GM21515 (cell line): ENCODE measurements at regions not wholly inside any gene's neighbourhood (a gene's known extent, or its start where the extent isn't known, plus 50 kb on each side); places are given as distances from the start of the nearest gene placed in this dataset.
"Not testable (repeated sequence)": the region's sequence is repeated elsewhere in the genome, so short reads cannot be mapped to it uniquely, and the experiment has no call there.

Source experiments
- ATAC-seq: cut with Tn5 transposase; IDR thresholded peaks from one replicate; pipeline ENCODE4 v1.9.1; 2021; ENCODE audit not compliant: unreplicated experiment

DNA sequence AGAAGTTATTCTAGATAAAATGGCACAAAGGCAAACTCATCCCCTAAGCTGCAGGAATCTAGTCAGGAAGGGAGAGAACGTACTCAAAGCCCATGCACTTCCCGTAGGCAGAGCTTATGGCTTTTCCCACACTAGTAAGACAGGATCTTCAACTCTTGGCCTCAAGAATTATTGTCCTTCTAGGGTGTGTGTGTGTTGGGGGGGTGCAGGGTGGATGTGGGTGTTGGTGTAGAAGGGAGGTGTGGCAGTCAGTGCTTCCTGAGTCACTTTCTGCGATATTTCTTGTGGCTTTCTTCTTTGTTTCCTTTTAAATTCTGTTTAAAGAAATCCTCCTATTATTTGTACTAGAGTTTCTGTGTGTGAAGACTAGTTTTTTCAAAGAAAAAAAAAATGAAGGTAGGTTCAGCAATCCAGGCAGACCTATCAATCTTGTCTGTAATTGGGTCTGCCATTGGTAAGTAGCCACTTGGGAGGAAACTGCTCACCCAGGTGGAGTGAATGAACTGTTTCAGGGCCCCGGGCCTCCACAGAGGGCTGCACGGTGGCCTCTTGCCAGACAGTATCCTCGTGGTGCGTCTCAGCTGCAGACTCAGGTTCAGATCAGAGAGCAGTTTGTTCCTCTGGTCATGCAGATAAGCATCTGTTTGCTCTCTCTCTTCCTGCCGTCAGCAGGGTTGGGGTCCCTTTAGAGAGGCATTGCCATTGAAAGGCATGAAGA is 131.9 kb downstream of the NPR3 start:
- ATAC-seq, result no peak

DNA sequence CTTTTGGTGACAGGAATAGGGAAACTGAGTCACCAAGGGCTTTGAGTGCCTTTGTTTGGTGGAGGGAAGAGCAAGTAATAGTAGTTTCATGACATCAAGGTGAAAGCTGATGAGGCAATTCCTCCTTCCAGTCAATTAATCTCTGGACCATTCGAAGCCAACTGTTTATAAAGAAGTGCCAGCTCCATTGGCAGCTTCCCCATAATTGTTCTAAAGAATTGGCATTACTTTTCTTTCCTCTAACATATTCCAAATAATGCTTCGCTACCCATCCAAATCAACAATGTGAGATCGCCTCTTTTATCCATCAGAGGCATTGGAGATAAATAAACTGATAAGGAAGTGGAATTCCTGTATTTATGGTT is 132.4 kb downstream of the NPR3 start:
- ATAC-seq, result no peak

DNA sequence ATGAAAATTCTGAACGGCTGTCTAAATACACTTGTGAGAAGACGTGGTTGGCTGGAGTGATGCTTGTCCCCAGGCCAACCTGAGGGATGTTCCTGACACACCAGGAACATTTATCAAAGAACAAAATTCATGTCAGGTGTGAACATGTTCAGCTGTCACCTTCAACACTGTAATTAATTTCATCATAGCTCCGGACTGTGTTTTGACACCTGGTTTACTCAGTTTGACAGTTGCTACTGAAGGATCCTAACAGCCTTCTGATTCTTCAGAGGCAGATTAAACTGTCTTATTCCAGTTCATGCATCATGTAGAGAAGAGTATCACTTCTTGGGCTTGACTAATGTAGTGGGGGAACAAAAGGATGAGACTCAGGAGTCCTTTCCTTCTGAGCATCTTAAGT is 134.1 kb downstream of the NPR3 start:
- ATAC-seq, result no peak

DNA sequence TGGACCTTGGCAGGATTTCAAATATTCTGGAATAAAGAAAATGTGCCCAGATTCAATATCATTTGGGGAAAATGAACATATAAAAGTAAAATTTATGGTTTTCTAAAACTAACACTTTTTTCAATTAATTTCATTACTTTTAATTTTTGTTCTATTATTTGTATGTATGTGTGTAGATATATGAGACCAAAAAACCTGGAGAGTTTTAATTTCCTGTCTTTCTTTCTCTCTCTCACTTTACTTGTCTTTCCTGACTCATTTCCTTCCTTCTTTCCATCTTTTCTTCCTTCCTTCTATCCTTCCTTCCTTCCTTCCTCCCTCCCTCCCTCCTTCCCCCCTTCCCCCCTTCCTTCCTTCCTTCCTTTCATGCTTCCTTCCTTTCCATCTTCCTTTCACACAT is 137.0 kb downstream of the NPR3 start:
- no peak for ATAC-seq

DNA sequence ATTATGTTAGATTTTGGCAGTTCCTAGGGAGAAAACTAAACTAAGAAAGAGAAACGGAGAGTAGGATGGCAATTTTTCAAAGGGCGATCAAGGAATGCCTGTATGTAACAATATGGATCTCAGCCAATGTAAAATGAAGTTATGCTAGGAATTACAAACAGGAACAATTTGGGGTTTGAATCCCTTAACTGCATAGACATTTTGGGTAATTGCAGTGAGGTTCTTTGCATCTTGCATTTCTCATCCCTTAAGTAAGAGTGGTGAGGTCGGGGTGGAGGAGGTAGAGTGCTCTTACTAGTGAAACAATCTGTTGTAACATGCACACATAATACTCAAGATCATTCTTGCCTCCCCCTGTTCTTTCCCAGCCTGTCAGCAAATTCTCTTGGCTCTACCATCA is 137.6 kb downstream of the NPR3 start:
- no peak for ATAC-seq

DNA sequence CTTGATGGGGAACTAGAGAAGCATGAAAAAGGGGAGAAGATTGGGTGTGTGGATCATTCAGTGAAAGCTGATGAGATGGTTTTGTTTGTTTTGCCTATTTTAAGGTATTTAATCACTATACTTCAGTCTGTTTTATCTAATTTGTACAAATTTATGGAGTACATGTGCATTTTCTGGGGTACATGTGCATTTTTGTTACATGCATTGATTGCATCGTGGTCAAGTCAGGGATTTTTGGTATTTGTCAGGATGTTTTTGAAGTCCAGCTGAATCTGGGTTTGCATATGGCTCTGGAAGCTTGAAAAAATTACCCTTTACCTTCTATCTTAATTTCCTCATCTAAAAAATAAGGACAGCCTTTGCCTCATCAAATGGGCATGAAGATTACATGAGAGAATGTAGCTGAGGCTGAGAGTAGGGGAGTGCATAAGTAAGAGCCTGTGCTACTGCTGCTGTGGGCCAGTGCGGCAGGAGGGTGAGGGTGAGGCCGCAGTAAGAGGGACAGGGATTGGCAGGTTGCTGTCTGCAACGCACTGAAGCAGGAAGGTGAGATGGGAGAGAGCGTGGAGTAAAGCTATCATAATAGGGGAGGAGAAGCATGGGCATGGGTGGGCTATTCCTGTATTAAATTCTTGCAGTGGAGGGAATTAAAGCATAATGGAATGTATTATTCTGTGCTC is 139.8 kb downstream of the NPR3 start:
- ATAC-seq, result no peak

DNA sequence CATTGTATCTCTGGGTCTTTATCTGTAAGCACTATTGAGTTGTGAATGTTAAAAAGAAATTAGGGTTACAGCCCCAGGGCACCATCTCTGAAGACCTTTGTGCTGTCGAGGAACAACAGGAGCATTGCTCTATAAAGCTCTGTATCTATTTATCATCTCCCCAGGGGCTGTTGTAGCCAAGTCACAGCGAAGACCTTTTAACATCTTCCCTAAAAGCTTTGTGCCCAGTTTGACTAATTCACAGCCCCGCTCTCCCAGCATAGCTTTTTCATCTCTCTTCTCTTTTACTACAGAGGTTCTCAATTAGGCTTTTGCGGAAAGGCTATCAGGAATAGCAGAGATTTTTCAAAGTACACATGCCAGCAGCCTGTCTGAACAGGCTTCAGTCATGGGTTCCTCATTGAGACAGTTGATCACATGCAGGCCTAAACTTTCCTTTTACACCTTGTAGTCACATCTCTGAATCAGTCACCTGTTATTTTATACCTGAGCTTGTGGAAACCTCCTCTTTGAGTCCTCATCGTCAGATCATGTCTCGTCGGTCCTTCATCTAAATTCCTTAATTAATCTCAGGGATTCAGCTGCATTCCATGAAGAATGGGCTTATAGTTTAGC is 140.5 kb downstream of the NPR3 start:
- no peak for ATAC-seq

DNA sequence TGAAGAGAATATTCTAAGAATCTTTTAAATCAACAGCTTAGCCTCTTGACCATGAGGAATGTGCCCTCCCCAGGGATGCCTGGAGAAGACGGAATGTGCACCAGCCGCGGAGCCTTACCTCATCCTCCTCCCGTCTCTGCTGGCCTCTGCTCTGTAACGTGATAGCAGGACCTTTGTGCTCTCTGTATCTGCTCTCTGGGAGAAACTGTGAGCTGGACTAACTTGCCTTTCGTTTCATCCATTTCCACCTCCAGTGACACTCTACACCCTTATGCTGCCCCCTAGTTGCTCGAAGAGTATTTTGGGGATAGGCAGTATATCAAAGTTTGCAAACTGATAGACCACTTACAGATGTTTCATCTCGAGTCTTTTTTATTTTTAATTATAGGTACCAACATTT is 141.4 kb downstream of the NPR3 start:
- no peak for ATAC-seq

DNA sequence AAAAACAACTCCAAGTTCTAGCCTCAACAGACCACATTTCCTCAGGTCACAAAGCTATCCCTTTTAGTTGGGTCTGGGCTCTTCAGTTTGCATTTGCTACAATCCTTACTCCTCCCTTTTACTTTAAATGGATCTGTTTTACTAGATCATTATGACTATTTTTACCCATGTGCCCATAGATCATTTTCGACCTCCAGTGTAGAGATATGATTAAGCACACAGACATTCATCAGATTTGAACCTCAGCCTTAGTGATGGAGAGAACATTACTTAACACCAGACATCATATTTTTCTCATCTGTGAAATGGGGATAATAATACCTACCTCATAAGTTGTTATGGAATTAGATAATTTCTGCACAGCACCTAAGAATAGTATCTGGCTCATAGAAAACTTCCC is 141.9 kb downstream of the NPR3 start:
- ATAC-seq, result no peak

DNA sequence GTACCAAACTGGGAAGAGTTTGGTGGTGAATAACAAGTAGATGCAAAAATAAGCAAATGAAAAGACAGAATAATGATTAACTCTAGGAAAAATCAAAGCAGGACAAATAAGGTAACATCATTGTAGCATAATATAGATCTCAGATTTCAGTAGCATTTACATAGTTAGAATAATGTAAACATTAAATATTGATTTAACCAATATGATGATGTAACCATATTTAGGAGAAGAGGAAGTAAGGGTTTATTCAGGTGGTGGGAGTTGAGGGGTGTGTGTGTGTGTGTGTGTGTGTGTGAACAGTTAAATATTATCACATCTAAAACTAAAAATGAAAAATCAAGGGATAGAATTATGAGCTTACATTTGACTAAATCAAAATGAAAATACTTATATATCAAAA is 143.4 kb downstream of the NPR3 start:
- no peak for ATAC-seq

DNA sequence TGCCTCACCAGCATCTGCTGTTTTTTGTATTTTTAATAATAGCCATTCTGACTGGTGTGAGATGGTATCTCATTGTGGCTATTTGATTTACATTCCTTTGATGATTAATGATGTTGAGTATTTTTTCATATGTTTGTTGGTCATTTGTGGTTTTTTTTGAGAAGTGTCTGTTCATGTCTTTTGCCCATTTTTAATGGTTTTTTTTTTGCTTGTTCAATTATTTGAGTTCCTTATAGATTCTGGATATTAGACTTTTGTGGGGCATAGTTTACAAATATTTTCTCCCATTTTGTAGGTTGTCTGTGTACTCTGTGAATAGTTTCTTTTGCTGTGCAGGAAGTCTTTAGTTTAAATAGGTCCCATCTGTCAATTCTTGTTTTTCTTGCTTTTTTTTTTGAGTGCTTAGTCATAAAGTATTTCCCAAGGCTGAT is 148.1 kb downstream of the NPR3 start:
- ATAC-seq, result no peak

DNA sequence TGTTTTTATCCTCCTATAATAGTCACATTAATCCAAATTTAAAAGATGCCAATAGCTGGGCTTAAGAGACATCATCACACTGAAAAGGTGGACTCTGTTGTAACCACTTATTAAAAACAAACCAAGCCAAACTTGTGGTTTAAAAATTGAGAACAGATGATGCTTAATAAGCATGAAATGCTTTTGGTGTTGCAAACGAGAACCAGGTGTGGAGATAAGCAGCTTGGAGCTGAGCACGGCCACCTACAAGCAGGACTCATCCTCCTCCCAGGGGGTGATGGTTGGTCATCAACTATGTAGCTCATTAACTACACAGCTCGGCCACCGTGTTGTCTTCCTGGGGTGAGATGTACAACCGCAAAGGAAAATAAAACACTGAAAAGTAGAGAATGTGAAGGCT is 154.4 kb downstream of the NPR3 start:
- no peak for ATAC-seq

DNA sequence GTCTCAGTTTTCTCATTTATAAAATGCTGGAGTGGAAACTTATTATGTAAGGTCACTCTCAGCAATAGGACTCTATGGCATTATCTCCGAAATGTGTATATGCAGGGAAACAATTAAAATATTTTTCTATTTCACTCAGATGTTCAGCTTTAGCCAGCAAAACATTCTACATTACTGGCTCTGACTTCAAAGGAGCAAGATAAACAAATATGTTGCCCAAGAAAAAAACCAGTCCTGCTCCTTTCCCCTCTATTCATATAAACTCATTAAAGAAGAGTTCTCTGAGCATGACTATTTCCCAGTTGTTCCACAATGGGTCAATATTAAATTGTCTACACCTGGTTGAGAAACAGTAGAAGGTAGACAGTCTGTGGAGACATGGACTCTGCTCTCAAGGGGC is 155.0 kb downstream of the NPR3 start:
- ATAC-seq, result no peak

DNA sequence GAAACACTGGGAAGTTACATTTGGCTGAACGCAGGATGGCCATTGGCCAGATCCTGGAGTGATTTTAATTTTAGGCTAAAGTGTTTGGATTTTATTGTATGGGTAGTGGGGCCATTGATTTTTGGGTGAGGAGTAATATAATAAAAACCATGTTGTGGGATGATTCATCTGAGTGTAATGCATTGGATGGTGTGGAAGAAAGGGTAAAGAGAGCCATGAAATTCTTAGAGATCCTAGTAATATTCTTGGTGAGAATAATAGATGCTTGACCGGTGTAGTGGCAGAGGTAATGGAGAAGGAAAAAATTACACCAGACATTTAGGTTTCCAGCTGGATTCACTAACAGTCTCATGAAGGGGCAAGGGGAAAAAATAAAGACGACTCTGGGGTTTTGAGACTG is 158.1 kb downstream of the NPR3 start:
- no peak for ATAC-seq

DNA sequence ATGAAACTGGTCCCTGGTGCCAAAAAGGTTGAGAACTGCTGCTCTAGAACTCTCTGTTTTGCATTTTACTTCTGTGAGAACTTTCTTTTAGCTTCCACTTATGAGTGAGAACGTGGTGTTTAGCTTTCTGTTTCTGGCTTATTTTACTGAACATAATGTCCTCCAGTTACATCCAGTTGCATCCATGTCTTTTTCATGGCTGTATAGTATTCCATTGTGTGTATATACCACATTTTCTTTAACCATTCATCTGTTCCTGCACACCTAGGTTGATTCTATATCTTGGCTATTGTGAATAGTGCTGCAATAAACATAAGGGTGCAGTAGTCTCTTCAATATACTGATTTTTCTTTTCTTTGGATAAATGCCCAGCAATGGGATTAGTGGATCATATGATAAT is 165.7 kb downstream of the NPR3 start:
- ATAC-seq, result no peak

DNA sequence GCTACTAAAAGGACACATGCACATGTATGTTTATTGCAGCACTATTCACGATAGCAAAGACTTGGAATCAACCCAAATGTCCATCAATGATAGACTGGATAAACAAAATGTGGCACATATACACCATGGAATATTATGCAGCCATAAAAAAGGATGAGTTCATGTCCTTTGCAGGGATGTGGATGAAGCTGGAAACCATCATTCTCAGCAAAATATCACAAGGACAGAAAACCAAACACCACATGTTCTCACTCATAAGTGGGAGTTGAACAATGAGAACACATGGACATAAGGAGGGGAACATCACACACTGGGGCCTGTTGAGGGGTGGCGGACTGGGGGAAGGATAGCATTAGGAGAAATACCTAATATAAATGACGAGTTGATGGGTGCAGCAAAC is 168.2 kb downstream of the NPR3 start:
- ATAC-seq, result not testable (repeated sequence)

DNA sequence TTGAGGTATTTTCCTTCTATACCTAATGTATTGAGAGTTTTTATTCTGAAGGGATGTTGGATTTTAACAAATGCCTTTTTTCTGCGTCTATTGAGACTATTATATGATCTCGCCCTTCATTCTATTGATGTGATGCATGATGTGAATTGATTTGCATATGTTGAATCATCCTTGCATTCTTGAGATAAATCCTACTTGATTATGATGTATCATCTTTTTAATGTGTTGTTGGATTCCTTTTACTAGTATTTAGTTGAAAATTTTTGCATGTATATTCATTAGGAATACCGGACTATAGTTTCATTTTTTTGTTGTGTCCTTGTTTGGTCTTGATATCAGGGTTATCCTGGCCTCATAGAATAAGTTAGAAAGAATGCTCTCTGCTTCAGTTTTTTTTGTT is 169.7 kb downstream of the NPR3 start:
- no peak for ATAC-seq

DNA sequence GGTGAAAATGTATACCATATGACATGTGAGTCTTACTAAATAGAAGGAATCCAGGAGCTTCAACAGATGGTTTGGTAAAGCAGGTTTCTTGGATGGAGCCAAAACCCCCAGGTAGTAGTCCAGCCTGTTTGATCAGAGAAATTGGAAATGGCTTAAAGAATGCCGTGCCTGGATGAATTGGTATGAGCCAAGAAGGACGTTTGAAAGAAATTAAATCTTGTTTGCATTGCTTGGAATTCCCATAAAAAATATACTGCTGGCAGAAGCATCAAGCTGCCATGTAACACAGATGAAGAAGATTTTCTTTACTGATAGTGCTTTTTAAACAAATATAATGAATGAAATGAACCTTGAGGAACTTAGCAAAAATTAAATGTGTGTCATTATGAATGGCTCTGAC is 176.3 kb downstream of the NPR3 start:
- no peak for ATAC-seq

DNA sequence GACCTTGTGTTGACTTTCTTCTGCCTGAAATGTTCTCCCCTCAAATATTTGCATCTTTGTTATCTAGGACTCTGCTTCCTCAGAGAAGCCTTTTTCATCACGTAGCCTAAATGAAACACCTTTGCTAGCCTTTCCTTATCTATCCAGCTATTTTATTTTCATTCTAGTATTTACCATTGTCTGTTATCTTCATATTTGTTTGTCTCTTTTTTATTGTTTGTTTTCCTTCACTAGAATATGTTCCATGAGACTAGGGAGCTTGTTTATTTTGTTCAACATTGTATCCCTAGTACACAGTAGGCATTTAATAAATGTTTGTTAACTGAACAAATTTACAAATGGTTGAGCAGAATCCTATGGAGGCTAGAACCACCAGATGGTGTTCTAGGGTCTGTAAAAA is 178.0 kb downstream of the NPR3 start:
- no peak for ATAC-seq

DNA sequence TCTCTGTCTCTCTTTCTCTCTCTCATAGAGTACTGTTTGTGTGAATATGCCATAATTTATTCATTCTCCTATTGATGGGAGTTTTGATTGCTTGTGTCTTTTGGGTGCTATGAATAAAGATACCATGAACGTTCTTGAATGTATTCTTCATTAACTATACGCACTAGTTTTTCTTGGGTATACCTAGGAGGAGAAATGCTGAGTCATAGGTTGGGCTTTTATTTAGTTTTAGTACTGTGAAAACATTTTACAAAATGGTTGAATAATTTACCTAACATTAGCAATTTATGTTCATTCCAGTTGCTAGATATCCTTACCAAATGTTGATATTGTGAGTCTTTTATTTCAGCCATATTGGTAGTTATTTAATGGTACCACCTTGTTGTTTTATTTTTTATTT is 192.5 kb downstream of the NPR3 start:
- no peak for ATAC-seq

DNA sequence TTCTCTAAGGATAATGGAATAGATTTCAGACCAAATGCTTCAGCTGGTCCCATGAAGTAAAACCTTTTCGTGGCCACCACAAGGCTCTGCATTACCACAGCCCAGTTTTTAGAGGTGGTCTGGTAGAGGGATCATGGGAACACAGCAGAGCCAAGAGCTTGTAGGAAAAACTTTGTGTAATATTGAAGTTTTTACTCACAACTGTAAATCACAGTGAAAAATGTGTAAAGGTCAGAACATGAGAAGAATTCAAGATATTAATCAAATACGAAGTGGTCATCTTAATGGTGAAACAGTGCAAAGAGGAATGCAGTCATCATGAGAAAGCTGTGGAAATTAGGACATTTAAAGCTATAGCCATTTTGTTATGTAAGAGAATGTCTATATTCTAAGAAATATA is 197.5 kb downstream of the NPR3 start:
- no peak for ATAC-seq

DNA sequence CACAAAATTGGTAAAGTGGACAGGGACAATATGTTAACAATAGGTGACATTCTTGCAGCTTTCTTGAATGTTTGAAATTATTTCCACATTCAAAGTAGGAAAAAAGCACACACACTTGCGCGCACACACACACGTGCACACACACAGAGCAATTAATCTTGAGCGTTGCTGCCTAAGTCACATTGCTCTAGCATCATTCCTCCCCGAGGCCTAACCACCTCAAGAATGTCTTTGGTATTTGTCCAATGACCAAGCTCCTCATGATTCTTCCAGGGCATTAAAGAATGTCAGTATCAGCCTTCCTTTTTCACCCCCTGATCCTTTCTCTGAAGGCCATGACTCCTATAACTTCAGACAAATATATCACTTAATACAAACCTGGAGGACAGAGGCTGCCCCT is 198.1 kb downstream of the NPR3 start:
- ATAC-seq, result no peak

DNA sequence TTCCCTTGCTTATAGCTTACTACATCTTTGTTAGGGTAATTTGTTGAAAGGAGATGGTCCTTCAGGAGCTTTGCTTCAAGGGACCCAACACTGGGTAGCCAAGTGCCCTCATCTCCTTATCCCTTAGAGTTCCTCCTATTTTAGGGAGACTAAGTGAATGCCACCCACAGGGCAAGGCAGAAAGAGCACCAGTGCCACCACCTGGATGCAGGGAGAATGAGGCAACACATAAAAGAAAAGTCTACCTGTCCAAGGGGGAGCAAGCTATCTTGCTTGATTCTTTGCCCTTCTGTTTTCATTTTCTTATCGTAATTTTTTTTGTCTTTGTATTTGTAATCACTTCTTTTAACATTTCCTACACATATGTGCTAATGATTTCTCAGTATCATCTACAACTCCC is 205.5 kb downstream of the NPR3 start:
- ATAC-seq, result no peak
